ENCODE measurements at regions not wholly inside any gene's neighbourhood (a gene's known extent, or its start where the extent isn't known, plus 50 kb on each side); places are given as distances from the start of the nearest gene placed in this dataset.

DNA sequence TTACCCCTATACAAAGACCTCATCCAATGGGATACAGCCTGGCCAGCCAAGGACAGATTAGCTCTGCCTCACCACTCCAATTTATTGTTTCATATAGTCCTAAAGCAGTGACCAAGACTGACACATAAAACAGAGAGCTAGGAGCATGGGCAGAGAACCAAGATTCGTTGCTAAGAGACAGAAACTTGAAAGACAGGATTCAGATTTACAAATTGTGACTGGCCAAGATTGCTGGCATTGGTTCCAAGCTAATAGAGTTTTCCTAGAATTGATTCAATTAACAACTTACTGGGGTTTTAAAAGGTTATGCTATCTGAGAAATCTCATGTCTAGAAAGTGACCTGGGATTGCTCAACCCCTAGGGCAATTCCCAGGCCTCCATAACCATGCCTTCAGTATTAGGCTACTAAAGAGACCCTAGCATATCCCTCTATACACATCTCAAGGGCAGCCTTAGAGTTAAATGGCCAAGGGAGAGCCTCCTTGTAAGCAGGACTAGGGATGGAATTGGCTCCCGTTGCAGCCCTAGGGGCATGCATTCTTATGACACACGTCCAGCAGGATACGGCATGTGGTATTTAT is 75.6 kb downstream of the ICOS start:
- no peak for DNase-seq

DNA sequence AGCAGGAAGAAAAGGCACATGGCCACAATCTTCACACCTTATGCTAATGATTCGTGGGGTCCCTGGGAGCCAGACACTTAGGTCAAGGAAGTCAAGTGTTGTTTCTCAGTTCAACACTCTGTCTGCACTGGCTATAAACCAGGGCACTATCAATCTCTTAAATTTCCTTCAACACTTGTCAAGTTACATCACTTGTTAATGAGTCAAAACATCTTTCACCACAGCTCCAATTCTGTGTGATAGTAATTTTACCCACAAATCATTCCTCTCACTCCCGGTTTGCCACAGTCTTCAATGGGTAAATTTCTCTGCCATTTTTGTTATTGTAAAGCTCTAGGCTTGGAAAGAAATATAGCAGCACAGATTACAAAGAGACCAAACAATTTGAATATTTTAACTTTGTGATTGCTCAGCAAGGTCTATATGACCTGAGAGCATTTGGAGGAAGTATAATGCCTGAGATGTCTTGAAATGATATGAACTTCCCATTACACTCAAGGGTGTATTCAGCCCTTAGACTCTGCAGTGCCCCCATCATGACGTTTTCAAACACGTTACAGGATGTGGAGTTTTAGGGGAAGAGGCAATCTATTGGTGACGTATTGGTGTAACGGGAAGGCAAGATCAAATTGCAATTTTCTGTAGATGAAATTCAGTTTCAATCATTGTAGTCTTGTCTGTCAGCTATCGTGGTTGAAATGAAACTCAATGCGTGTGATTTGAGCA is 78.7 kb downstream of the ICOS start:
- DNase-seq: no peak

DNA sequence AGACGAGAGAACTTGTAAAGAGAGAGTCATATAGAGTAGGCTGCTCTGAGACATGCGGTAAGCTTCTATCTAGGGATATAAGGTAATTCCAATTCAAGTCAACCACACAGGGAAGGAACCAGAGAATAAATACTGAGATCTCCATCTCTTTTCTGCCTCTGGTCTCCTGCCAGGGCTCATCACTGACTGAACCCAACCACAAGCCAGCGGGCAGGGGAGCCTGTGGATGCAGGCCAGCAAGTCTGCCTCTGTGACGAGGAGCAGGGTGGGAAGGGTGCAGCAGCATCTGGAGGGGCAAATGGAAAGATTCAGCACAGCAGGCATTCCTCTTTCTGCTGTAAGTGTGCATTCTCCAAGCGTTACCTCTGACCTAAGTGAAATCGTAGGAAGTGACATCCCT is 82.2 kb downstream of the ICOS start:
- DNase-seq: no peak

GRCh38 chr2:204019572-204020501 is 83.3 kb downstream of the ICOS start:
- DNase-seq: no peak

DNA sequence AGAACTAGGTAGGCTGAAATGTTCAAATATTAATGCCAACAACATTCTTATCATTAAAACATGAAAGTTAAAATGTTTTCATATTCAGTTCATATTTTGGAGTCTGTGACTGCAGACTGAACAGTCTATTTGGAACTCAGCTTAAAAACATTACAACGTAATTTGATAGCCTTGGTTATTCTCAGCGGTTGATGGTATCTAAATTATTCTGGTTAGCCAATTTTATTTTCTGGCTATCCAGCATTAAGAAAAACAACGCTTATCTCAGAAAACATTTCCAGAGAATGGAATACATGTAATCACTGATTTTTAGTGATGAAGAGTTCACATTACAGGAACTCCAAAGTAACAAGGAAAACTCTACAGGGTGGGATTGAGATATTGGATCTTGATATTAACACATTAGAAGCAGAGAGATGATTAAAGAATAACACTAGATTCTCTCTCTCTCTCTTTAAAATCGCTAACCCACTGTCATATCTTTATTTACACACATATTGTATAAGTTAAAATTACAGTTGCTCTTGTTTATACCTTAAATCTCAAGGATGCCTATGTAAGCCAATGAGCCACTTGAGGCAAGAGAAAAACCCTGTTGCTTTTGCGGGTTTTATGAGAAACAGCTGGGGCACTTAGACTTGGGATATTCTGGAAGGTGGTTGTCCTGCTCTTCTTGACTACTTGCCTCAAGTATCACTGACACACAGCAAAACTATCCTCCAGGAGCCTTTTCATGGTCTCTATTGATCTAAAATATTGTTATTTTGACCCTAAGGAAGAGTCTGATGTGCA is 84.9 kb downstream of the ICOS start:
- no peak for DNase-seq

GRCh38 chr2:204022550-204022949 is 86.0 kb downstream of the ICOS start:
- no peak for DNase-seq

DNA sequence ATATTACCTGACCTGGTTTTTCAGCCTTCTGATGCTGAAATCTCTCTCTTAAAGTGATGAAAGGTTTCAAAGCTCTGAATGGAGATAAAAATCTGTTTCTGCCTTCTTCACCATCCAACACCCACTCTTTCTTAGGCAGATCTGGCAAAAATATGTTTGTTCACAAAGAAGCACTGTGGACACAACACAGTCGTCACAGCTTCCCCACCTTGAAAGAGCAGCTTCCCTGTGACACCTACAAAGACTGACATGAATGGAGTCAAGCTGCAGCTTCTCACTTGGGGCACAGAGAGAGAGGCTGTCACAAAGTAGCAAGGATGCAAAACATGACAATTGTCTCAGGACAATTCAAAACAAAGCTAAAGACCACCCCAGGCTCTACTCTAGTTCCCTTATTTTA is 86.5 kb downstream of the ICOS start:
- DNase-seq: no peak

GRCh38 chr2:204024503-204024902 is 87.9 kb downstream of the ICOS start:
- peak; percentile 11 for DNase-seq

- DNase-seq: no peak
Measured at GRCh38 chr2:204024906-204025475, 88.4 kb downstream of the ICOS start.

DNA sequence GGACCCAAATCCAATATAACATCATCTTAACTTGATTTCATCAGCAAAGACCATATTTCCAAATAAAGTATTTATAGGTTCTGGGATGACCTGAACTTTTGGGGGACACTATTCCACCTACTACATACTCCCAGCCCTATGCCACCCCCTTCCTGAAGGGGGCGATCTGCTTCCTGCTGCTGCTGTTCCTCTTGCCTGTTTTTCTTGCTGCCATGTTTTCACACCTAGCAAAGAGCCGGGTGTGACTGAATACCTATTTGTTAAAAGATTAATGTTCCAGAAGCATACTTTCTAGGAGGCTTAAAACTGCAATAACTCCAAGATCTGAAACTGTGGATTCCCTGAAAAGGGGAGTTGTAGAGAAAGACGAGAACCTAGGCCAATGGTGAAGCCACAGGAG is 89.7 kb downstream of the ICOS start:
- no peak for DNase-seq

DNA sequence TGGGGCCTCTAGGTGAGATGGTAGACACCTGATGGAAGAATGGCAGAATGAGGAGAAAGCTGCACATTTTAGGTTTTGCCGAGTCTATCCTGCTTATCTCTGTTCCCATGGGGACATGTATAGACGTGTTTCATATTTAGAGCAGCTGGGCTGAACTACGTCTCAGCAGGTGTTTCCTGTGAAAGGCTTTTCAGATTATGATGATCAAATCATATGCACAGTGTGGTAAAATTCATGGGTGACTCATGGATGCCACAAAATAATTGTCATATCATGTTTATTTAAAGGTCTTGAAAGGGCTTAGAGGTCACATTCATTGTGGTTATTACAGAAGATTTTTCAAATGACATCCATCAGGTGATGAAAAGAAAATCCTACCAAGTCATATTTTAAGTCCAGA is 90.5 kb downstream of the ICOS start:
- peak; percentile 9 for DNase-seq

DNA sequence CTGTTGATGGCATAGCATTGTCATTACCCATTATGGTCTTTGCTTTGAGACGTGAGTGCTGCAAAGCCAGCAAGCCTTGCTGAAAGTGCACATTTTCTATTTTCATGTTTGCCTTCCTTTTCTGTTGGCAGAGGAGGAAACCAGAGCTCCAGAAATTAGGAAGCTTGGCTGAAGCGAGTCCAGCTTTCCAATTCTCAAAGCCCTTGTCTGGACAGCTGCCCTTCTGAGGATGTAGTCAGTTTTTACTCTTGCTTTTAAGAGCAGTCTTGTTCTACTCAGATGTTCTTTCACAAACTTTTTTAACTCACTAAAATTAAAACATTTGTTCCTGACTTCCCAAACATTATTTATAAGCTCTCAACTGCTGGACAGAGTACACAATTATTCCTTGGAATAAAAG is 93.8 kb downstream of the ICOS start:
- DNase-seq: no peak

DNA sequence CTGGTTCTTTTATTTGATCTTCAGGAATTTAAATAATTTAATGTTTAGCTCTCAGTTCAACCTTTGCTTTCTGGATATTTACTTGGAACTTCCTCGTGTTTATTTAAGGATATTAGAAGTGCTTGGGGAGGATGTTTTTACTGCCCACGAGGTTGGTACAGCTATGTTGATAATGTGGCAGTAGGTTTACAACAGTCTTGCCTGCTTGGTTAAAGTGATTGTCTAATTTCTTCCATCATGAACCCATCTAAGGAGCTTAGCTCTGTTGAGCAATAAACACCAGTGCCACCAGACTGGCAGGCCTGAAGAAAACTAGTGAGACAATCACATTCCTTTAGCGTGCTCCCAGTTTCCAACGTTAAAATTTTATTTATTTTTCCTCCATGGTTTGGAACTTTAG is 94.5 kb downstream of the ICOS start:
- no peak for DNase-seq

DNA sequence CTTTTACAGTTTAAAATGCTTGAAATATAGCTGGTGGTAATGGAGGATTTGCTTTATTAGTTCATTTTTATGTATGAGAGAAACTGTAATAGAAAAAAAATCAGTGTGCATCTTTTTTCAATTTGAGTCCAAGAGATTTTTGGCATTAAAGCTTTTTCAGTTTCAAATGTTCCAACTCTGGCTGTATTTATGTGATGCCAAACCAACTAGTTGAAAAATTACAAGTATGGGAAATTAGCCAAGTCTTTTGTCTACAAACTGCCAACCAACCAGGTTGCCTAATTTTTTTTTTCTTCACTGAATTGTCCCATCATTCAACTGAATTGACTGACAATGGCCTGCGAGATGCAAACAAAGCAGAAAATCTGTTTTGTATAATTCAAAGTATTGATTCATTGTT is 95.7 kb downstream of the ICOS start:
- no peak for DNase-seq

- DNase-seq: no peak
Measured at GRCh38 chr2:204033611-204034495, 97.3 kb downstream of the ICOS start.

DNA sequence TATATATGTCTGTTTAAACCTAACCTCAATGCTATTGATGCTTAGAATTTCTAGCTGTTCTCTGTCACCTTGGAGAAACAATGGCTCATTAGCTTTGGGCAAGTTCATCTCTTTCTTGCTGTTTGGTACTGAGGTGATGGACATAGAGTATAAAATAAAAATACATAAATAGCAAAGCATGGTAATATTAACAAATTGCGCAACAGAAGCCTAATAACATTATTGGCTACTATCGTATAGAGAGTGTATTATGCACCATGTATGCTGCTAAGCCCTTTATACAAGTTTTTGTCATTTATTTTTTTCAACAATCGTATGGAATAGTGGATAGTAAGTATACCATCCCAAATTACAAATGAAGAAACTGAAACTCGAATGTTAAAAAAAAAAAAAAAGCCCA is 100.1 kb downstream of the ICOS start:
- no peak for DNase-seq

DNA sequence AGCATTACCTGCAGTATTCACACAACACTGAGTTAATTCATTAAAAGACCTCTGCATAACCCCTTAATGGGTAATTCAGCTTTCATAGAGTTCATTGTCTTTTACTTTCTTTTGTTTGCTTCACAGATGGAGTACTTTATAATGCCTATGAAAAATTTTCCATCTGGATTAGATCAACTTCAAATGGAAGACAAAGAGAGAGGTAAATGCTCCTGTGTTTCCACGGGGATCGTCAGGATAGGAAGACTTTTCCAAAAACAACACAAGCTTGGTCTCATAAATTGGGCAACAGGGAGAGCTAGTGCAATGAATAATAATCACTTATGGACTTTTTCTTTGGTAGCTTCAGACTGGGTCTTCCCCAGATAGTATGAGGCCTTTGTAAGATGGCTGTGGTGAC is 100.7 kb downstream of the ICOS start:
- DNase-seq: no peak

- no peak for DNase-seq
Measured at GRCh38 chr2:204039298-204039838, 102.8 kb downstream of the ICOS start.

GRCh38 chr2:204040016-204040415 is 103.5 kb downstream of the ICOS start:
- no peak for DNase-seq

GRCh38 chr2:204042401-204042800 is 105.8 kb downstream of the ICOS start:
- DNase-seq: no peak

DNA sequence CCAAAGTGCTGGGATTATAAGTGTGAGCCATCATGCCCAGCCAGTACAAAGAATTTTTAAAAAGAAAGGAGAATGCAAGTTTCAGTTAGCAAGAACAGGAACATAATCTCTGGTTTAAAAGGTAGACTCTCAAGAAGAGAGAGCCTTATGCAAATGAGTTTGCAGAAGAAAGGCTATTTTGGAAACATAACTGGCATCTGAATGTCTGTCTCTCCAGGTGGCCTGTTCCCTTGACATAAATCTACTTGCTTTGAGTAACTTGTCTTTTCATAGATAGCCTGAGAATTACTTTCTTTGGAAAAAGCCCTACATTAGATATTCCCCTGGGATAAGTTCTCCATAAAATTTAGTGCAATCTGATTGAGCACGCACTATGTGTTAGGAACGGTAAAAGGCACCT is 109.6 kb downstream of the ICOS start:
- no peak for DNase-seq

Data from NCI-H1436 (cell line).